NT2/D1 (cell line): ENCODE measurements at regions not wholly inside any gene's neighbourhood (a gene's known extent, or its start where the extent isn't known, plus 50 kb on each side); places are given as distances from the start of the nearest gene placed in this dataset.

Experiments
- DNase-seq: peaks from one replicate; pipeline ENCODE4 v3.0.0-alpha.2; 2011; ENCODE audit warnings: low read depth, low spot score
- H3K27me3 ChIP-seq: 2 replicates; pipeline ENCODE4 v1.6.0; 2011; ENCODE audit warnings: mild to moderate bottlenecking; ENCODE audit not compliant: insufficient read length, insufficient read depth
- H3K36me3 ChIP-seq: 2 replicates; pipeline ENCODE4 v1.6.1; 2011; ENCODE audit warnings: mild to moderate bottlenecking, low read length, mixed read lengths; ENCODE audit not compliant: insufficient read depth, insufficient read length
- H3K4me1 ChIP-seq: 2 replicates; pipeline ENCODE4 v1.5.1; 2011; ENCODE audit not compliant: insufficient read depth, insufficient read length
- H3K4me3 ChIP-seq: 2 replicates; pipeline ENCODE4 v1.5.1; 2011; ENCODE audit warnings: low read depth; ENCODE audit not compliant: insufficient read length
- H3K9ac ChIP-seq: 2 replicates; pipeline ENCODE4 v1.6.0; 2011; ENCODE audit warnings: low read depth; ENCODE audit not compliant: insufficient read length
- H3K9me3 ChIP-seq: 2 replicates; pipeline ENCODE4 v1.5.1; 2011; ENCODE audit warnings: mild to moderate bottlenecking, low read length; ENCODE audit not compliant: insufficient read depth
- SUZ12 ChIP-seq: IDR thresholded peaks from 2 replicates; pipeline ENCODE4 v1.6.1; 2011; ENCODE audit not compliant: insufficient read length, insufficient read depth; ENCODE audit errors: extremely low read depth
- YY1 ChIP-seq: IDR thresholded peaks from 2 replicates; pipeline ENCODE4 v1.6.1; 2011; ENCODE audit not compliant: insufficient read length, insufficient read depth
- ZNF274 ChIP-seq: IDR thresholded peaks from 2 replicates; pipeline ENCODE4 v1.6.1; 2011; ENCODE audit warnings: mild to moderate bottlenecking, low read depth, low read length

DNA sequence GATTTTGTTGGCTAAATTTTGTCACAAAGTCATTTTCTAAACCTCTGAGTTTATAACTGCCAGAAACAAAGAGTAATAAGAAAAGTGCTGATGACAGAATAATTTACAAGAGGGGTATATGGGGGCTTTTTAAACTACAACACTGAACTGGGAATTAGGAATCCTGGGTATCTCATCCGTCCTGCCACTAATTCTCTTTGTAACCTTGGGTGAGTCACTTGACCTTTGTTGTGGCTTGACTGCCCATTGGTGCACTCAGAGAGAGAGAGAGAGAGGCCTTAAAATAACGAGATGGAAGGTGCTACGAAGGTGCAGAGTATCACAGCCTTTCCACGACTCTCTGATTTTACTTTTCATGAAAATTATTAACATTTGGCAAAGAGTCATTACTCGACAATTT lies 130.3 kb upstream of the CNTLN start:
- DNase-seq, result no peak
- H3K4me1 ChIP-seq, result no peaks in the 10 kb centered on the region
- TF ChIP-seq YY1 (no peak), ZNF274 (no peak), SUZ12 (no peak)
- H3K9ac ChIP-seq, result no peak overlapping the region
- H3K27me3 ChIP-seq, result no peaks in the 10 kb centered on the region
- H3K36me3 ChIP-seq, result no peaks in the 10 kb centered on the region
- no peaks in the 10 kb centered on the region for H3K9me3 ChIP-seq
- no peak overlapping the region for H3K4me3 ChIP-seq

DNA sequence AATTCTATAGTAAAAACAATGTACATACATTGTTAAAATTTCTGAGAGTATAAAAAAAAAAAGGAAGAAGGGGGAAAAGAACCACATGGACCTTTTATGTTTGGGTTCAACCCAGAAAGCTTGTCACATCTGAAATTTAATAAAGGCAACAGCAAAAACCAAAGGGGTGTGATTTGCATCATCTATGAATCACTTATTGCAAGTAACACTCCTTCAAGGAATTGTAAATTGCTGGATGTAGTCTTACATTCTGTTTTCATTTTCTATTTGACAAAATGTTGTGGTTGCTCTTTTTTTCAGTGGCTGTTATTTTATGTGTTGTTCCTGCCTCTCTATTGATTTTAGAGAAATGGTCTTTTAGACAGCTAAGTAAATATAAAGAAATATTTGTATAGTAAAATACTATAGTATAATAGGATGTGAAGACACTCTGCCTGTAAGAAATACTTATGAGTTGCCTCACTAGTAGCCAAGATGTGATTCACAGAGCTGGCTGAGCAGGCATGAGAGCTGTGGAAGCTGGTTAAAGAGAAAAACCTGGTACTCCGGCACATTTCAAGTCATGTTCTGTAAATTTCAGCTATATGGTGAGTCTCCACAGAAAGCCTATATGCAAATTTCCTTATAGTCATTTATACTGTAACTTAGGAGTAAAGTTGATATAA lies 131.1 kb upstream of the CNTLN start:
- DNase-seq, result no peak
- no peak for TF ChIP-seq ZNF274
- no peak for TF ChIP-seq SUZ12
- no peak for TF ChIP-seq YY1
- Histone ChIP-seq H3K4me3 (no peak overlapping the region), H3K36me3 (no peaks in the 10 kb centered on the region), H3K9me3 (no peaks in the 10 kb centered on the region), H3K9ac (no peak overlapping the region), H3K27me3 (no peaks in the 10 kb centered on the region), H3K4me1 (no peaks in the 10 kb centered on the region)

DNA sequence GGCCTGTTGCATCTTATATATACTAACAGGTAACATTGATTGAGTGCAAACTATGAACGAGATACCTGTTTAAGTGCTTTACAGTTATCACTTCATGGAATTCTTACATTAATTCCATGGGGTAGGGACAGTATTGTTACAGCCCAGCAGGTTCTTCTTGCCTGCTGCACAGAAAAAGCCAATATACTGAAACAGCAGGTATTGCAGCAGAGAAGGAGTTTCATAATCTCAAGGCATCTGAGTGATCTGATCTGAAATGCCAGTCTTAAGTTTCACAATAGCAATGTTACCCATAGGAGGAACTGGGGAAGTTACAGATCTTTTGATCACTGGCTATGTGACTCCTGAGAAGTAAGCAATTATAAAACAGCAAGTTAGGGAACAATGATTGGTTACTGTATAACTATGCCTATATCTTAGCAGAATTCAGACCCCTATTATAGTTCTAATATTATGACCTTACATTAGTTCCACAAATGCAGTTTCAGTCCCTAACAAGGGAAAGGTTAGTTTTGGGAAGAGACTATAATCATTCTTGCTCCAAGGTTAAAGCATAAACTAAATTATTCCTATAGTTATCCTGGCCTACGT lies 126.5 kb upstream of the BNC2 start:
- H3K36me3 ChIP-seq, result no peaks in the 10 kb centered on the region
- H3K9ac ChIP-seq, result no peak overlapping the region
- DNase-seq, result no peak
- H3K9me3 ChIP-seq, result peaks cover 30% of the 10 kb centered on the region
- H3K4me1 ChIP-seq, result no peaks in the 10 kb centered on the region
- no peaks in the 10 kb centered on the region for H3K27me3 ChIP-seq
- TF ChIP-seq SUZ12, result no peak
- no peak for TF ChIP-seq YY1
- TF ChIP-seq ZNF274, result no peak
- no peak overlapping the region for H3K4me3 ChIP-seq

DNA sequence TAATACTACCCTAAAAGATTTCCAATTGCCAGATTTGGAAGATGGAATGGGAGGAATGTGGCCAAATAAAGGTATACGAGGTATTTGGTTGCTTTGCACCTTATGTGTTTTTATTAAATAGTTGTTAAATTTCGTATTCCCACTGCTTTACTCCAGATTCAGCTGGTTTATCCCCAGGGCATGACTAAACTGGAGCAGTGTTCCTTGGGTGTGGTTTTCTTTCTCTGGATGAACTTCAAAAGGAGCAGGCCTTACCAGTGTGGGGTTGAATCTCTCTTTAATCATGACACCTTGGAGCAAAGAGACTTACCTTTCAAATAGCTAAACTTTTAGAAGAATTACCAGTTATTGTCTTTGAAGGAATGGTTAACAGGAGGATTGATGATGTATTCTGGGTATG lies 121.7 kb upstream of the BNC2 start:
- Histone ChIP-seq H3K4me3 (no peak overlapping the region), H3K27me3 (no peaks in the 10 kb centered on the region), H3K9ac (no peak overlapping the region), H3K4me1 (no peaks in the 10 kb centered on the region), H3K36me3 (no peaks in the 10 kb centered on the region), H3K9me3 (peaks cover 19% of the 10 kb centered on the region)
- no peak for DNase-seq
- no peak for TF ChIP-seq SUZ12
- no peak for TF ChIP-seq YY1
- TF ChIP-seq ZNF274, result no peak

DNA sequence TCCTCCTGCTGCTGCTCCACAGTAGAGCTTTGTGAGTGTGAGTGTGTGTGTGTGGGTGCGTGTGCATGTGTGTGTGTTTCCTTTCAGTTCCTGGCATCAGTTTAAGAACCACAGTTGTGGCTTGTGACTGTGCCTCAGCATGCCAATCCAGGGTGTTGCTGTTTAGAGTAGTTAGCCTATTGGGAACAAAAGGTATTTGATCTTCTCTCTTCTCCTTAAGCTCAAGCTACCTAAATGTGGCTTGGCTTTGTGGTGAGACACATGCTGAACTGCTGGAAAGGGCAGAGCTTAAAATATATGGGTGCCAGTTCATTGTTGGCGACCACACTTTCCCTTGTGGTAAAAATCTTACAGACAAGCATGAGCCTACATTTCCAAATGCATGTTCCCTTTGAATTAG lies 116.6 kb upstream of the BNC2 start:
- no peak for DNase-seq
- H3K4me1 ChIP-seq, result peaks cover 2% of the 10 kb centered on the region
- no peak overlapping the region for H3K4me3 ChIP-seq
- H3K36me3 ChIP-seq, result no peaks in the 10 kb centered on the region
- TF ChIP-seq YY1 (no peak), ZNF274 (no peak), SUZ12 (no peak)
- no peaks in the 10 kb centered on the region for H3K9me3 ChIP-seq
- no peaks in the 10 kb centered on the region for H3K27me3 ChIP-seq
- H3K9ac ChIP-seq, result no peak overlapping the region

DNA sequence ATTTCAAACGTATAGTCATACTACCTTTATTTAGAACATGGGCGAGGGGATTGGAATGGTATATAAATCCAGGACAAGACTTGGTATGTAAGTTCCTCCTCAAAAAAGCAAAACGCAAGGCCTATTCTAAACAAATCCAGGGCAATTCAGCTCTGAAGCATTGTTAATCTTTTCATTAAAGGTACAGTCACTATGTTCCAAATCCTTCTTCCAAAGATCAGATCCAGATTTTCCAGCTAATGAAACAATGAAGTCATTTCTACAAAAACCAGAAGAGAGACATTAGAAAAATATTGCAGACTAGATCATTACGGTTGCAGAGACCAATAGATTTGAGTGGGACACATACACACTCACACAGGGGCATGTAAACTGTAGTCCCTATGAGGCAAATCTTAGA lies 116.1 kb upstream of the BNC2 start:
- Histone ChIP-seq H3K9ac (no peak overlapping the region), H3K4me1 (peaks cover 2% of the 10 kb centered on the region), H3K27me3 (no peaks in the 10 kb centered on the region), H3K9me3 (no peaks in the 10 kb centered on the region), H3K4me3 (no peak overlapping the region), H3K36me3 (no peaks in the 10 kb centered on the region)
- no peak for TF ChIP-seq SUZ12
- TF ChIP-seq ZNF274, result no peak
- TF ChIP-seq YY1, result no peak
- DNase-seq, result no peak

DNA sequence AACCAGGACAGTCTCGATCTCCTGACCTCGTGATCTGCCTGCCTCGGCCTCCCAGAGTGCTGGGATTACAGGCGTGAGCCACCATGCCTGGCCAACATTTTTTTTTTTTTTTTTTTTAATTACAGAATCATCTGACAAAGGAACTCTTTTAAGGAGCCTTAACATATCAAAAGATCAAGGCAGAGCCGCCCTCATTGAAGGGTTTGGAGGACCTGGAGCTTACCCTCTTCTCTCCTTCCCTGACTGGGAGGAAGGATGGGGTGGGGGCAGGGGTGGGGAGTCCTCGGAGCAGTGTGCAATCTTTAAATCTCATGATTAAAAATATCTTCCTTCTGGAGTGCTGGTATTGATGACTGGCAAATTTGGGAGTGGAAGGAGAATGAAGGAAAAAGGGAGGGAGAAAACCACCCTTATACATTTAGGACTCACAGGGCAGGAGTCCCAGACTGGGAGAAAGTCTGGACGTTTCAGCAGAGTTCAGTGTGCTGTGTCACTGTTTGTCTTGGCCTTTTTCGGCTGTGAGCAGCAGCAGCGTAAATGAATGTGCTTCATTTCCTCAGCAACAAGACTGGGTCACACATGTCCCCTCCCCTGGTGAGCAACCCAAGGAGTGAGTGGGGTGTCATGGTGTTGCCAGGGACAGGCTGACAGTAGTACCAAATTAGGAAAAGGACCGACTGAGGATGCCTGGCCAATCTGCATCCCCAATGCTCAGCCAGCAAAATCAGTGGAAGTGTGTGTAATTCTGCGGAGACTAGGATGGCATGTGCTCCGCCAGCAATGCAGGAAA lies 115.3 kb upstream of the BNC2 start:
- DNase-seq, result peak; percentile 13
- peaks cover 2% of the 10 kb centered on the region for H3K4me1 ChIP-seq
- peak overlapping the region; percentile 5 for H3K9ac ChIP-seq
- no peaks in the 10 kb centered on the region for H3K36me3 ChIP-seq
- TF ChIP-seq YY1 (no peak), SUZ12 (no peak), ZNF274 (no peak)
- no peaks in the 10 kb centered on the region for H3K9me3 ChIP-seq
- H3K4me3 ChIP-seq, result no peak overlapping the region
- H3K27me3 ChIP-seq, result no peaks in the 10 kb centered on the region
